ENCODE measurements at regions not wholly inside any gene's neighbourhood (a gene's known extent, or its start where the extent isn't known, plus 50 kb on each side); places are given as distances from the start of the nearest gene placed in this dataset.

- Histone ChIP-seq H3K27ac (no peak overlapping the region), H3K36me3 (no peaks in the 10 kb centered on the region), H3K9me3 (no peaks in the 10 kb centered on the region), H3K27me3 (ENCODE audit: low read depth) (no peaks in the 10 kb centered on the region), H3K4me1 (no peaks in the 10 kb centered on the region), H3K4me3 (no peak overlapping the region)
- TF ChIP-seq CTCF (IDR thresholded peaks at IDR 0.05), result no peak
- no peak for DNase-seq
- no peak for ATAC-seq
- intact Hi-C loops (cut with DNase I), result no loop called here
These were observed 290.1 kb downstream of the MFSD1 start for GRCh38 chr3:159091936-159092335.

- H3K27ac ChIP-seq, result no peak overlapping the region
- no peak for ATAC-seq
- H3K4me1 ChIP-seq, result no peaks in the 10 kb centered on the region
- no peaks in the 10 kb centered on the region for H3K27me3 ChIP-seq (ENCODE audit: low read depth)
- DNase-seq, result no peak
- H3K4me3 ChIP-seq, result no peak overlapping the region
- no peak for TF ChIP-seq CTCF (IDR thresholded peaks at IDR 0.05)
- no peaks in the 10 kb centered on the region for H3K36me3 ChIP-seq
- H3K9me3 ChIP-seq, result no peaks in the 10 kb centered on the region
- intact Hi-C loops (cut with DNase I), result no loop called here
These were observed 300.1 kb downstream of the MFSD1 start for GRCh38 chr3:159102001-159102400.

- no peaks in the 10 kb centered on the region for H3K9me3 ChIP-seq
- H3K4me3 ChIP-seq, result no peak overlapping the region
- no peak for ATAC-seq
- no peaks in the 10 kb centered on the region for H3K4me1 ChIP-seq
- no peaks in the 10 kb centered on the region for H3K27me3 ChIP-seq (ENCODE audit: low read depth)
- no peaks in the 10 kb centered on the region for H3K36me3 ChIP-seq
- intact Hi-C loops (cut with DNase I), result no loop called here
- DNase-seq, result no peak
- H3K27ac ChIP-seq, result no peak overlapping the region
- no peak for TF ChIP-seq CTCF (IDR thresholded peaks at IDR 0.05)
These were observed 310.9 kb downstream of the MFSD1 start for GRCh38 chr3:159112724-159113123.

- H3K4me1 ChIP-seq, result no peaks in the 10 kb centered on the region
- DNase-seq (no peak), ATAC-seq (no peak)
- no peaks in the 10 kb centered on the region for H3K9me3 ChIP-seq
- no peaks in the 10 kb centered on the region for H3K36me3 ChIP-seq
- no peak overlapping the region for H3K4me3 ChIP-seq
- no peak overlapping the region for H3K27ac ChIP-seq
- intact Hi-C loops (cut with DNase I), result no loop called here
- no peak for TF ChIP-seq CTCF (IDR thresholded peaks at IDR 0.05)
- no peaks in the 10 kb centered on the region for H3K27me3 ChIP-seq (ENCODE audit: low read depth)
These were observed 311.5 kb downstream of the MFSD1 start for GRCh38 chr3:159113221-159113875.

GRCh38 chr3:159114582-159114981 lies 312.7 kb downstream of the MFSD1 start:
- DNase-seq (no peak), ATAC-seq (no peak)
- Histone ChIP-seq H3K4me3 (no peak overlapping the region), H3K9me3 (no peaks in the 10 kb centered on the region), H3K36me3 (no peaks in the 10 kb centered on the region), H3K4me1 (no peaks in the 10 kb centered on the region), H3K27me3 (ENCODE audit: low read depth) (no peaks in the 10 kb centered on the region), H3K27ac (no peak overlapping the region)
- TF ChIP-seq CTCF (IDR thresholded peaks at IDR 0.05), result no peak
- intact Hi-C loops (cut with DNase I), result no loop called here
